Amygdala (tissue), 56 donors: ENCODE measurements at regions not wholly inside any gene's neighbourhood (a gene's known extent, or its start where the extent isn't known, plus 50 kb on each side); places are given as distances from the start of the nearest gene placed in this dataset.

Experiments used
- DNase-seq, 56 donors: peaks; one replicate each; lab custom pipeline; 2025; lab: John Stamatoyannopoulos, UW

DNA sequence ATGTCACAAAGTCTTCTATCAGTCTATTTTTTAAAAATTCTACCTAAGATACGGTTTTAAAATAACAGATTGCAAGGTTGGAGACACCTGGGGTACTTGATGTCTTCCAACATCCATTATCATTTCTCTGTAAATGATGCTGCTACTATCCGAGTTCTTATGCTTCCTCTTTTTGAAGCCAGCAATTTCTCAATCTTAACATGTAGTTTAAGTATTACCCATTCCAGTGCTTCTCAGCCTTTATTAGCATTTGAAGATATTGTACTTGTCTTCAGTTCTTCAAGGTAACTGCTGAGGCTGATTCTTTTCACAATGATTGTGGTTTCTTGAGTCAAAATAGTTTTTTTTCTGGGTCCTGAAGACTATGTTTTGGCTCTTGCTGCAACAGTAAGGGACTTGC is 96.4 kb upstream of the SELENOP start:
- DNase-seq: no peak

DNA sequence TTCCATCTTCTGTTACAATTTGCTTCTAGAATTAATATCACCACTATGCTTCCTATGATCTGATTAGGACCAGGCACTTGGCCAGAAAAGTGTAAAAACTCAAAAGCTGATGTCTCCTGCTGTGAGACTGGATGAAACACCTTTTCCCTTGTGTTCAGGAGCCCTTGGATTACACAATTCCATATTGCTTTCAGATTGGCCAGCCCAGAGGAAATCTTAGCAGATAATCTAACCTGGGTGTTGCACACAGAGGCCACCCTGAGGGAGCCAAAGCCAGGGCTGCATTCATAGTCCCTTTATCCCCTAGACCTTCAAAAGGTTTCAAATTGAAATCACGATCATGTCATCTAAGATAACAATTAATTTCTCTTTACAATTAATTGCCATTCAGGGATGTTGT is 94.1 kb upstream of the SELENOP start:
- no peak for DNase-seq

DNA sequence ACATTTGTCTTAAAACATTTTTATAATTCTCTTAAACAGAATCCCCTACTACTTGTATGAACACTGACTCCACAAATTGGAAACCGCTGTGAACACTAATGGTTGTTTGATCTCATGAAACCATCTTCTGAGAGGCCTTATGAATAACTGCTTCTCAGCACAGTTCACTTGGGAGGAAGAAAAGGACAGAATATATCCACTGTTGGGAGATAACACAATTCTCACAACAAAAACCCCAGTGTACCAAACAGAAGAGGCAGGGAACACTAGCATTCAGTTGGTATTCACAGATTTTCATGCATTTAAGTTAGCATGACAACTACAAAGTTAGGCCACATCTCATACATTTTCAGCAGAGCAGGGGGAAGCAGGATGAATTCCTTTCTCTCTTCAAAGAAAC is 89.0 kb upstream of the SELENOP start:
- no peak for DNase-seq

DNA sequence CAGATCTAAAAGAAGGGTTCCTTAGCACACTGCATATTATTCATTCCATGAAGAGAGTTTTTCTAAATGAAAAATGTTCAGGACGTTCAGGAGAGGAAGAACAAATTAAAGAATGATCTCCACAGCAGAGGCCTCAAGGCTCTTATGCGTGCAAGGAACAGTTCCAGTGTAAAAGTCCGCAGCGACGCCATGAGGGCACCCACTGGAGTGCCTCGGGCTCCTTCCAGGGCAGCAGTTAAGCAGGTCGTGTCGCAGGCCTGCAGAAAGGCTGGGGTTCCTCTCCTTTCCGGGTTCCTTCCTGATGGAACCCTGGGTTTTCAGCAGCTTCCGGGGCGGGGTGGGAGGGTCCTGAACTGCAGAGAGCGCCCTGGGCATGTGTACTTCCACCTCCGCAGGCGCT is 87.1 kb upstream of the SELENOP start:
- no peak for DNase-seq

GRCh38 chr5:42896523-42896922 is 84.8 kb upstream of the SELENOP start:
- no peak for DNase-seq

DNA sequence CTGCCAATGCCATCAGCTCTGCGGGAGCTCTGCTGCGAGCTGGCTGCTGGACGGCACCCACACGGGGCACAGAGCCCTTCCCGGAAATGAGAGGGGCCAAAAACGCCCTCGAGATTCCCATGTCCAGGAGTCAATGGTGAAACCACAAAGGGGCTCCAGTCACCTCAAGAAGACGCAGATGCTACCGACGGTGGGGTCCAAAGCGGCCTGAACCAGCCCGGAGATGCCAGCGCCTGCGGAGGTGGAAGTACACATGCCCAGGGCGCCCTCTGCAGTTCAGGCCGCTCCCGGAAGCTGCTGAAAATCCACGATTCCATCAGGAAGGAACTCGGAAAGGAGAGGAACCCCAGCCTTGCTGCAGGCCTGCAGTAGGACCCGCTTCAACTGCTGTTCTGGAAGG is 82.4 kb upstream of the SELENOP start:
- peak in 2 of 56 donors; percentile 16 to 19 for DNase-seq

GRCh38 chr5:42889311-42889933 is 77.7 kb upstream of the SELENOP start:
- peak in 51 of 56 donors; percentile 5 to 90 (median 51) for DNase-seq

DNA sequence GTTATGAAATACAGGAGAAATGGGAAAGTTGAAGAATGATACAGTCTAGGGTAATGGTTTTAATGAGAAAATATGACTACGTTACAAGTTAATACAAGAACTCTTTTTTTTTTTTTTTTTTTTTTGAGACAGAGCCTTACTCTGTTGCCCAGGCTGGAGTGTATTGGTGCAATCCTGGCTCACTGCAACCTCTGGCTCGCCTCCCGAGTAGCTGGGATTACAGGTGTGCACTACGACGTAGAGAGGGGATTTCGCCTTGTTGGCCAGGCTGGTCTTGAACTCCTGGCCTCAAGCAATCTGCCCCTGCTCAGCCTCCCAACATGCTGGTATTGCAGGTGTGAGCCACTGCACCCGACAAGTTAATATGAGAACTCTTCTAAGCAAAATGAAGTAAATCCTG is 77.1 kb upstream of the SELENOP start:
- DNase-seq: no peak

DNA sequence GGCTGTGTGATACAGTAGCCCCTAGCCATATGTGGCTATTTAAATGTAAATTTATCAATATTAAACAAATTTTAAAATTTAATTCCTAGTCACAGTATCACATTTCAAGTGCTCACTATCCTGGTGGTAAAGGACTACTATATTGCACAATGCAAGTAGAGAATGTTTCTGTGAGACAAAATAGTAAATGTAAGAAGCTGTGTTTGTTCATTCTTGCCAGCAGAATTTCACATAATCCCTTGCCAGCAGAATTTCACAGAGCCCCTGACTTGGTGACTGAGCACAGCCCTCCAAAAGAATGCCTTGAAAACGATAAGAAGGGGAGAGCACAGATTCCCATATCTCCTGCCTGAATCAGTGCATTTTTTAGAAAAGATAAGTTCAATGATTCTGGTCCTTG is 75.9 kb upstream of the SELENOP start:
- no peak for DNase-seq

- no peak for DNase-seq
These were observed 75.4 kb upstream of the SELENOP start for GRCh38 chr5:42887097-42887496.

- no peak for DNase-seq
These were observed 74.9 kb upstream of the SELENOP start for GRCh38 chr5:42886635-42887034.

GRCh38 chr5:42884326-42884725 is 72.6 kb upstream of the SELENOP start:
- DNase-seq: no peak

DNA sequence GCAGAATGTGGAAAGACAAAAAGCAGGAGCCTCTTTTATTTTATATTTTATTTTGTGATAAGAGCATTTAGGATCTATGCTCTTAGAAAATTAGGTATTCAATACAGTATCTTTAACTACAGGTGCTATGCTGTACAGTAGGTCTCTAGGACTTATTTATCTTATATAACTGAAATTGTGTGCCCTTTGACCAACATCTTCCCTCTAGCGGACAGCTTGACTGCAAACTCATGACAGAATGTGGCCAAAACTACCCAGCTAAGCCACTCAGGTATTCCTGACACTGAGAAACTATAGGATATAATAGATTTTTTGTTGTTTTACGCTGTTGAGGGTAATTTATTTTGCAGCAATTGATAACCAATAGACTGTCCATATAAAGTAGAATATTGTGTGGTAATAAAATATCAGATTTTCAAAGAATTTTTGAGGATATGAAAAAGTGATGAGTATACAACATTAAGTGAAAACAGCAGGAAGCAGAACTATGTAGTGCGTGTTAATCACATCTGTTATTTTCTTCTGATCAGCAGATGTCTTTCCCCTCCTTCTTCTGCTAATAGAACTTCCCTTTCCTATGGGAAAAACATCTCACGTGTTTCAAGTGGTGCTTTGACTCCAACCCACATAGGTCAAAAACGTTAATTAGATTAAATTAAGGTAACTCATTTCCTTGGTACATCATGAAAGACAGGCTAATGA is 69.9 kb upstream of the SELENOP start:
- no peak for DNase-seq

DNA sequence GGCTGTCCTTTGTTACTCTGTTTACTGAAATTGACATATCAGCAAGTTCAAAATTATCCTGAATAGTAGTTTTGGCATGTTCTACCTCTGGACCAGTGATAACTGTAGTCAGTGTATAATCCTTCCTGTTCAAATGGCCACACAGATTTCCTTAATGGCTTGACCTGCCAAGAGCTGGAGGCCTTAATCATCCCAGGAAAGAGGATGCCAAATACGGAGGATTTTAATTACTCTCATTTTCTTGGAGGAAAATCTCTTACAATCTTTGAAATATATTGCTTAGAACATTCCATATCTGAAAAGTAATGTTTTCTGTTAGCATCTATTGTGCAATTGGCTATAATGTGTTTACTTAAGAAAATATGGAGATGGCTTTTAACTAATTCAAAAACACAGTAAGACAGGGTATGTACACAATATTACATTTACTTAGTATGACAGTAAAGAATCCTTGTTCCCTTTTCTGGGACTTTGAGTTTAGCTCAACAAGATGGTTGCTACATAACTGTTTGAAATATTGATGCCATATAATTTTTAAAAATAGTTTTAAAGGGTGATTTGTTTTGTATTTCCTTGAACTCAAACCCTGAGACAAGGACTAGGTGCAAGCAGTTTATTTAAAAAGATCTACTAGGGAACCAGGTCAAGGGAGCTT is 68.9 kb upstream of the SELENOP start:
- DNase-seq: no peak

DNA sequence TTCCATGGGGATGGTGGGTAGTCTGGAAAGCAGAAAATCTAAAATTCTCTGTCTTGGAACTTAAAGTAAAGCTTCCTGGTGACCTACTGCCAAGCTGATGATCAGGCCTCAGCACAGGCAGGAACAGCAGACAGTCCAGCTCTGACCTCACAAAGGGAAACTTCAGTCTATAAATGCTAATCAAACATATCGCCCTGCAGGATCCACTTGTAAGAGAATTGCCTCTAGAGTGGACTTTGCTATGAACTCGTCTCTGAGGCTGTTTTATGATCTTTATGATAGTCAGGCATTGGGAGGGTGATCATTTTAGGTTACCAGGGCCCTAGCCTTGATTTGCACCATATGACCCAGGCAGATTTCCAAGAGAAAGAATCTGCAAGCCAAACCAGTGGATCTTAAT is 67.6 kb upstream of the SELENOP start:
- no peak for DNase-seq

- DNase-seq: no peak
These were observed 66.9 kb upstream of the SELENOP start for GRCh38 chr5:42878550-42878949.

- no peak for DNase-seq
These were observed 66.3 kb upstream of the SELENOP start for GRCh38 chr5:42878041-42878440.

DNA sequence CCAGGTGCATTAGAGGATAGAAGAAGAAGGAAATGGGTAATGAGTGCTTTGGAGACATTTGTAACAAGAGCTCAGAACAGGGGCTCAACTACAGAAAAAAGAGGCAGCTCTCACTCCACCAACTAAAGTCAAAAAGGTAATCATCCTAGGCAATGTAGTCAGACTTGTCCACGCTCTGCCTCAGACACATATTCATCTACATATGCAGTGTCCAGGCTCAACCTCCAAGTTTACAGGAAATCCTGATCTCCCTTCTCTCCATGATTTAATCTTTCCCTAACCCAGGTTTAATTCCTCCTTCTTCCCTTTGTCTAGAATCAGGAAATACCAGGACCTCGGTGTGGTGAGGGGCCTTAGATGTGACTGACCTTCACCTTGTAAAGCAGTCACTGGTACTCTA is 65.7 kb upstream of the SELENOP start:
- no peak for DNase-seq

GRCh38 chr5:42876375-42876844 is 64.7 kb upstream of the SELENOP start:
- peak in 2 of 56 donors; percentile 14 to 36 for DNase-seq

DNA sequence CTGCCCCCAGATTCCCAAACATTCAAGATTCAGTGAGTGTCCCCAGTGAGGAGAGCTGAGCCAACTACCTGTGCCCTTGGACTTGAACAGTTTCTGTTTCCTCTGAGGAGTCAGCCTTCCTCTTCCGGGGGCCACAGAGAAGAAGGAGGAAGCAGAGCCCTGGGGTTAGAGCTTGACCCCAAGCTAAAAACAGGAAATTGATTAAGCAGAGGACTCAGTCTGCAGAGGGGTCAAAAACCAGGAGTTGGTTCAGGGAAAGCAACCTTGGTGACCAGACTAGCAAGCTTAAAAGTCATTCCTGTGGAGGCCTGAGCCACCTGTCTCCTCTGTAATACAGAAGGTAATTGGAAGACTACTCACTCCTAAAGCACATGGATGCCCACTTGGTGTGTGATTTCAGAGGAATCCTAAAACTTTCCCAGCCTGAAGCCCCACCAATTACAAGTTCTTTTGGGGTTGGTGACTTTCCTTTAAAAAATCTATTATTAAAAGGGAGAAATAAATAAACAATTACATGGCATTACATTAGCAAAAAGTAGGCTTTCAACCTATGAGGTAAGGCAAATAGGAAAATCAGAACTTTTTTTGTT is 64.2 kb upstream of the SELENOP start:
- no peak for DNase-seq

DNA sequence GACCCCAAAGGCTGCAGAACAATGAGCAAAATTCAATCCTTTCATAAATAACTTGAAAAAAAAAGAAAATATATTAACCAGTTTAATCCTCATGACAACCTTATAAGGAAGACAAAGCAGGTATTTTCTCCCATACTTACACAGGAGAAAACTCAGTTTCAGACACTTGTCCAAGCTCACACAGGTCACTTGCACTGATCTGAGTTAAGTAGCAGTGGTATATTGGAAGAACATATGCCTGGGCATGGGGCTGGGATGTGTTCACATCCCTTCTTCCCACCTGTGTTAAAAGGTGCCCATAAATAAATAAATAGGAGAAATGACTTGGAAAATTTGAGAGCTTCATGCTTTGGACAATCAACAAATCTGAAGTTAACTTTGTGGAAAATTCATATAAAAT is 63.5 kb upstream of the SELENOP start:
- no peak for DNase-seq
